Thoracic aorta (tissue), 2 donors: ENCODE measurements at regions not wholly inside any gene's neighbourhood (a gene's known extent, or its start where the extent isn't known, plus 50 kb on each side); places are given as distances from the start of the nearest gene placed in this dataset.

ENCODE experiments used
- ATAC-seq: fragments of 150-250 bp; one replicate; pipeline ENCODE4 v1.8.0; 2017; ENCODE audit warnings: low read depth; ENCODE audit not compliant: insufficient number of reproducible peaks, low FRiP score
- DNase-seq: peaks from one replicate; pipeline ENCODE4 v3.0.0-alpha.2; 2020; ENCODE audit warnings: low spot score
- H3K27ac ChIP-seq, 2 donors: fragments of 200-600 bp; sonication (generic); 1 replicate in 1 of 2; 2 replicates in 1 of 2; pipeline ENCODE4 v1.5.1; 2016; ENCODE audit warnings: mild to moderate bottlenecking in 2 of 2, moderate library complexity in 2 of 2
- H3K27me3 ChIP-seq: fragments of 200-600 bp; sonication (generic); replicated peaks from 2 replicates; pipeline ENCODE4 v1.6.0; 2016; ENCODE audit warnings: mild to moderate bottlenecking; ENCODE audit not compliant: insufficient read depth
- H3K36me3 ChIP-seq: fragments of 200-600 bp; sonication (generic); one replicate; pipeline ENCODE4 v1.5.1; 2016
- H3K4me1 ChIP-seq, 2 donors: fragments of 200-600 bp; sonication (generic); 1 replicate in 1 of 2; 2 replicates in 1 of 2; pipeline versions ENCODE4 v1.5.1 to v1.6.0; 2016; ENCODE audit warnings: low read depth in 2 of 2, mild to moderate bottlenecking in 1 of 2; ENCODE audit not compliant: control insufficient read depth in 1 of 2
- H3K4me3 ChIP-seq: fragments of 200-600 bp; sonication (generic); 2 replicates; pipeline ENCODE4 v1.5.1; 2016; ENCODE audit warnings: mild to moderate bottlenecking
- H3K9me3 ChIP-seq: fragments of 200-600 bp; sonication (generic); 2 replicates; pipeline ENCODE4 v1.5.1; 2016
- CTCF ChIP-seq: fragments of 200-600 bp; sonication (generic); IDR thresholded peaks from one replicate; pipeline ENCODE4 v1.5.1; 2019; ENCODE audit warnings: antibody characterized with exemption

DNA sequence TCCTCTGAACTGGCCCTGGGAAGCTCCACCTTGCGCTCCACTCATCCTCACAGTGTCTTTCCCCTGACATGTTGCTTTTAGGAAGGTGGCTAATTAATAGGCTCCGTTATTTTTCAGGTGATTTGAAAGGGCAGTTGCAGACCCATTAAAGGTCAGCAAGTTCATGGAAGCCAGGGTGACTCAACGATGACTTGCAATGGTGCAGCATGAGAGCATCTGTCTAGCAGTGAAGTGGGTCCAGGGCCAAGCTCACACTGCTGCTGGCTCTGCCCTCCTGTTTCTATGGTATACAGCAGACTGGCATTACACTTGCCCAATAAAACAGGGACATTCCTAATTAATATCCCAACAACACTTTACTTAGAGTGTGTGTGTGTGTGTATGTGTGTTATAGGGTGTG lies 68.8 kb upstream of the WDR11 start:
- Histone ChIP-seq H3K9me3 (no peaks in the 10 kb centered on the region), H3K27ac (no peak overlapping the region), H3K4me1 (no peaks in the 10 kb centered on the region), H3K27me3 (no peaks in the 10 kb centered on the region), H3K36me3 (no peaks in the 10 kb centered on the region), H3K4me3 (no peak overlapping the region)
- DNase-seq (no peak), ATAC-seq (no peak)
- TF ChIP-seq CTCF = no peak

GRCh38 chr10:120783098-120783497 lies 68.1 kb upstream of the WDR11 start:
- Histone ChIP-seq H3K27me3 (no peaks in the 10 kb centered on the region), H3K27ac (no peak overlapping the region), H3K9me3 (no peaks in the 10 kb centered on the region), H3K4me3 (no peak overlapping the region), H3K36me3 (no peaks in the 10 kb centered on the region), H3K4me1 (no peaks in the 10 kb centered on the region)
- no peak for ATAC-seq
- no peak for DNase-seq
- no peak for TF ChIP-seq CTCF

DNA sequence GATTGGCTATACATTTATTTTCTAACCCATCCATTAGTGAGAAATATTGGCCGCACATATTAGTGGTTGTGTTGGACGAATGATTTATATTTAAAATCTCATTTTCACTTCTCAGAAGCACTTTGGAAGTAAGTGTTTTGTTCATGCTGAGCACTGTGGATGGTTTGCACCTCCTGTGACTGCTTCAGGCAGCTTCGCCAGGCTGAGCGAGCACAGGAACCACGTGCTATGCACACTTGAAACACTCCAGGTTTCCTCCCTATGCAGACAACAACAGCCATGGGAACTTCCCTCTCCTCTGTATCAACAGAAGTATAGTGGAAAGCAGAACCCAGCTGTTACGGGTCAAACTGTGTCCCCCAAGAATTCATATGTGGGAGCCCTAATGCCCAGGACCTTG lies 67.3 kb upstream of the WDR11 start:
- no peak overlapping the region for H3K4me3 ChIP-seq
- DNase-seq (no peak), ATAC-seq (no peak)
- no peaks in the 10 kb centered on the region for H3K4me1 ChIP-seq
- no peak overlapping the region for H3K27ac ChIP-seq
- TF ChIP-seq CTCF = no peak
- no peaks in the 10 kb centered on the region for H3K9me3 ChIP-seq
- no peaks in the 10 kb centered on the region for H3K36me3 ChIP-seq
- H3K27me3 ChIP-seq = no peaks in the 10 kb centered on the region

- Histone ChIP-seq H3K4me1 (no peaks in the 10 kb centered on the region), H3K4me3 (no peak overlapping the region), H3K9me3 (no peaks in the 10 kb centered on the region), H3K27ac (no peak overlapping the region), H3K27me3 (no peaks in the 10 kb centered on the region), H3K36me3 (no peaks in the 10 kb centered on the region)
- DNase-seq (no peak), ATAC-seq (no peak)
- TF ChIP-seq CTCF = no peak
These were observed 62.4 kb upstream of the WDR11 start for GRCh38 chr10:120788771-120789170.

- H3K27me3 ChIP-seq = no peaks in the 10 kb centered on the region
- H3K4me3 ChIP-seq = no peak overlapping the region
- no peaks in the 10 kb centered on the region for H3K36me3 ChIP-seq
- H3K4me1 ChIP-seq = no peaks in the 10 kb centered on the region
- H3K27ac ChIP-seq = no peak overlapping the region
- TF ChIP-seq CTCF = no peak
- ATAC-seq = no peak
- no peaks in the 10 kb centered on the region for H3K9me3 ChIP-seq
- DNase-seq = no peak
These were observed 61.6 kb upstream of the WDR11 start for GRCh38 chr10:120789303-120790203.
